H1 (cell line): ENCODE measurements at regions not wholly inside any gene's neighbourhood (a gene's known extent, or its start where the extent isn't known, plus 50 kb on each side); places are given as distances from the start of the nearest gene placed in this dataset.

Experiments
- ASH2L ChIP-seq: fragments of 200-600, 300-600 bp; sonication (generic); IDR thresholded peaks from one replicate; pipeline ENCODE4 v1.7.1; 2017; ENCODE audit warnings: low read length
- CHD7 ChIP-seq: fragments of 300-600 bp; sonication (generic); IDR thresholded peaks from 2 replicates; pipeline ENCODE4 v1.7.1; 2012; ENCODE audit warnings: low read length, moderate library complexity, mild to moderate bottlenecking, inconsistent platforms; ENCODE audit not compliant: insufficient replicate concordance

- no peak for TF ChIP-seq CHD7
- TF ChIP-seq ASH2L, result no peak
These were observed 228.1 kb upstream of the CST7 start (continued) for GRCh38 chr20:24720957-24721356.
